Thyroid gland (tissue), 4 donors: ENCODE measurements at regions not wholly inside any gene's neighbourhood (a gene's known extent, or its start where the extent isn't known, plus 50 kb on each side); places are given as distances from the start of the nearest gene placed in this dataset.

ENCODE experiments used
- CTCF ChIP-seq, 6 experiments: fragments of 200-600 bp in 3 of 6; fragments of 450-650 bp in 3 of 6; sonication (generic) in 3 of 6; IDR thresholded peaks; one replicate each; pipeline ENCODE4 v1.5.1; 2016 to 2019; ENCODE audit warnings: antibody characterized with exemption in 6 of 6, mild to moderate bottlenecking in 2 of 6, inconsistent platforms in 1 of 6, moderate library complexity in 1 of 6
- POLR2A ChIP-seq, 2 donors: fragments of 450-650 bp; IDR thresholded peaks; one replicate each; pipeline ENCODE4 v1.6.1; 2017; ENCODE audit warnings: antibody characterized with exemption in 2 of 2, mild to moderate bottlenecking in 2 of 2, moderate library complexity in 1 of 2

GRCh38 chr4:34850968-34851367 is 1393.3 kb downstream of the ARAP2 start:
- TF ChIP-seq POLR2A (IDR thresholded peaks at IDR 0.05) (no peak), CTCF (IDR thresholded peaks at IDR 0.05) (no peak)
